Body of pancreas (tissue), 4 donors: ENCODE measurements at regions not wholly inside any gene's neighbourhood (a gene's known extent, or its start where the extent isn't known, plus 50 kb on each side); places are given as distances from the start of the nearest gene placed in this dataset.

Experiments
- ATAC-seq: fragments of 150-250 bp; one replicate; pipeline ENCODE4 v1.9.1; 2016
- DNase-seq, 4 donors: peaks; one replicate each; pipeline ENCODE4 v3.0.0-alpha.2; 2019
- H3K27ac ChIP-seq, 4 donors: fragments of 200-600 bp; sonication (generic); 1 replicate in 3 of 4; 2 replicates in 1 of 4; pipeline versions ENCODE4 v1.5.1 to v1.6.1; 2016 to 2019; ENCODE audit warnings: mild to moderate bottlenecking in 1 of 4, mixed read lengths in 1 of 4, moderate library complexity in 1 of 4
- H3K27me3 ChIP-seq, 2 donors: fragments of 200-600 bp; sonication (generic); one replicate each; pipeline ENCODE4 v1.6.0; 2016; ENCODE audit warnings: mild to moderate bottlenecking in 1 of 2
- H3K36me3 ChIP-seq, 2 donors: fragments of 200-600 bp; sonication (generic); replicated peaks in 1 of 2; 2 replicates each; pipeline ENCODE4 v1.5.1; 2016; ENCODE audit warnings: low read depth in 2 of 2; ENCODE audit not compliant: insufficient read depth in 1 of 2
- H3K4me1 ChIP-seq: fragments of 200-600 bp; sonication (generic); one replicate; pipeline ENCODE4 v1.6.0; 2016
- H3K4me3 ChIP-seq, 2 donors: fragments of 200-600 bp; sonication (generic); 1 replicate in 1 of 2; 2 replicates in 1 of 2; pipeline ENCODE4 v1.5.1; 2016 to 2019
- H3K9me3 ChIP-seq, 3 donors: fragments of 200-600 bp; sonication (generic); 1 replicate in 2 of 3; 2 replicates in 1 of 3; pipeline ENCODE4 v1.5.1; 2016
- POLR2A ChIP-seq, 3 donors: fragments of 450-650 bp; IDR thresholded peaks; one replicate each; pipeline ENCODE4 v1.6.1; 2016; ENCODE audit warnings: antibody characterized with exemption in 3 of 3, mild to moderate bottlenecking in 2 of 3
- WGBS, 2 donors: methylation state at CpG; one replicate each; pipeline ENCODE4 v1.1.5; 2017; 5-methylcytosine and 5-hydroxymethylcytosine counted together
- intact Hi-C: fragments of 100-400 bp; cut with DNase I; formaldehyde crosslinking; loops from one replicate; pipeline ENCODE4 v1.15.1; 2023
- TF ChIP-seq, protein P1 (sequence below), 7 experiments: fragments of 450-650 bp in 4 of 7; fragments of 200-600 bp in 3 of 7; sonication (generic) in 3 of 7; IDR thresholded peaks; one replicate each; pipeline ENCODE4 v1.5.1; 2016 to 2019; ENCODE audit warnings: antibody characterized with exemption in 7 of 7

DNA sequence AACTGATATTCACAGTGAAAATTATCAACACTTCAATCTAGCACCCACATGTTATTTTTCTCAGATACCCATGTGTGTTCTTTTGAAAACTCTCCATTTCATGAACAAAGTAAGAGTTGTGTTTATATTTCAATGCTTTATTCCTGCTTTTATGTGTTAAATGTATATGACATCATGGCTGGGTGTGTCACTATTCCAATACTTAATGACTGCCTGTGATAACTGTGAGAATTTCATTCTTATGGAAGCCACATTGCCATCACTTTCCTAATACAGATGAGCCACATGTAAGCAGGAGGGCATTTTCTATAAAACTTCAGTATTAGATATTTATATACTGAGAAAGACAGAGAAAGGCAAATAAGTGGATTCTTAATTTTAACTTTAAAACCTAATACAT is 100.4 kb upstream of the FIGN start:
- intact Hi-C loops, result no loop called here
- Histone ChIP-seq H3K27ac (no peak overlapping the region), H3K4me3 (no peak overlapping the region), H3K4me1 (no peaks in the 10 kb centered on the region), H3K9me3 (no peaks in the 10 kb centered on the region), H3K27me3 (no peaks in the 10 kb centered on the region), H3K36me3 (no peaks in the 10 kb centered on the region)
- ATAC-seq (no peak), DNase-seq (no peak)
- TF ChIP-seq POLR2A (IDR thresholded peaks at IDR 0.05), result no peak
- TF ChIP-seq, protein P1, sequence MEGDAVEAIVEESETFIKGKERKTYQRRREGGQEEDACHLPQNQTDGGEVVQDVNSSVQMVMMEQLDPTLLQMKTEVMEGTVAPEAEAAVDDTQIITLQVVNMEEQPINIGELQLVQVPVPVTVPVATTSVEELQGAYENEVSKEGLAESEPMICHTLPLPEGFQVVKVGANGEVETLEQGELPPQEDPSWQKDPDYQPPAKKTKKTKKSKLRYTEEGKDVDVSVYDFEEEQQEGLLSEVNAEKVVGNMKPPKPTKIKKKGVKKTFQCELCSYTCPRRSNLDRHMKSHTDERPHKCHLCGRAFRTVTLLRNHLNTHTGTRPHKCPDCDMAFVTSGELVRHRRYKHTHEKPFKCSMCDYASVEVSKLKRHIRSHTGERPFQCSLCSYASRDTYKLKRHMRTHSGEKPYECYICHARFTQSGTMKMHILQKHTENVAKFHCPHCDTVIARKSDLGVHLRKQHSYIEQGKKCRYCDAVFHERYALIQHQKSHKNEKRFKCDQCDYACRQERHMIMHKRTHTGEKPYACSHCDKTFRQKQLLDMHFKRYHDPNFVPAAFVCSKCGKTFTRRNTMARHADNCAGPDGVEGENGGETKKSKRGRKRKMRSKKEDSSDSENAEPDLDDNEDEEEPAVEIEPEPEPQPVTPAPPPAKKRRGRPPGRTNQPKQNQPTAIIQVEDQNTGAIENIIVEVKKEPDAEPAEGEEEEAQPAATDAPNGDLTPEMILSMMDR (IDR thresholded peaks at IDR 0.05), result no peak

DNA sequence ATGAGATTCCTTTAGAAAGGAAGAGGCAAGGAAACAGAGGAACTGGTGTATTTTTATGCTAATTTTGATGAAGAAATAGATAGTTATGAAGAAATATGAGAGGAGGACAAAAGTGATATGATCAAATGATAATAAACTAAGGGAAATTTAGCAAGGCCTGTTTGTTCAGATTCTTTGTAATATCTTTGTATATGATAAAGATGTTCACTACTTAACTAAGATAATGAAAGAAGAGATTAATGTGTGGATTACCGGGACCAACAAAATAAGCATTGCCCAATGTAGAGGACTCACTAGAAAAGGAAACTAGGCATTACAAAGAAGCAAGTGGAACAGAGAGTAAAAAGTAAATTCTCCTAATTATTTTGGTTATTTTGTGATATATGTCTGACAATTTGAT is 99.0 kb upstream of the FIGN start:
- DNase-seq (no peak), ATAC-seq (no peak)
- Histone ChIP-seq H3K27me3 (no peaks in the 10 kb centered on the region), H3K27ac (no peak overlapping the region), H3K4me1 (no peaks in the 10 kb centered on the region), H3K9me3 (no peaks in the 10 kb centered on the region), H3K36me3 (no peaks in the 10 kb centered on the region), H3K4me3 (no peak overlapping the region)
- intact Hi-C loops, result no loop called here
- 73 to 80% methylated on average over 1 of the region's 1 CpG for WGBS, 2 donors
- TF ChIP-seq, protein P1 (IDR thresholded peaks at IDR 0.05), result no peak
- TF ChIP-seq POLR2A (IDR thresholded peaks at IDR 0.05), result no peak

DNA sequence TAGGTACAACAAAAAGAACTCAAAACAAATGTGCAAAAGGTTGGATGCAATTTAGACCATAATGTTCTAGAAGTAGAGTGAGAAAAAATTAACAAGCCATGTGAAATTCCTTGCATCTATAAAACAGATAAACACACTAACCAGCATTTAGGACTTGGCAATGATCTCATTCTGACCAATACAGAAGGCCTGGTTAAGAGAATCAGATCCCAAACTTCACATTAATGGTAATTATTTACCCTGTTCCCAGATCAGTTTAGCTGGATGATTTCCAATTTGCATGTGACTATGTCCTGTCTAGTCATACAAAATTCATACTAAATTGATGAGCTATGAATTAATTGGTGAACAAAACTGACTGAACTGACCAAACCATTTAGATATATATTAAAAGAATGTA is 98.4 kb upstream of the FIGN start:
- DNase-seq, result no peak
- intact Hi-C loops, result no loop called here

DNA sequence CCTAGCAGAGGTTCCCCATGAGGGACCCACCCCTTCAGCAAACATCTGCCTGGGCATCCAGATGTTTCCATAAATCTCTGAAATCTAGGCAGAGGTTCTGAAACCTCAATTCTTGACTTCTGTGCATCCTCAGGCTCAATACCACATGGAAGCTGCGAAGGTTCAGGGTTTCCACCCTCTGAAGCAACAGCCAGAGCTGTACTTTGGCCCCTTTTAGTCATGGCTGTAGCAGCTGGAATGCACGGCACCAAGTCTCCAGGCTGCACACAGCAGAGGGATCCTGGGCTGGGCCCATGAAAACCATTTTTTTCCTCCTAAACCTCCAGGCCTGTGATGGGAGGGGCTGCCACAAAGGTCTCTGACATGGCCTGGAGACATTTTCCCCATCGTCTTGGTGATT is 93.0 kb upstream of the FIGN start:
- TF ChIP-seq, protein P1 (IDR thresholded peaks at IDR 0.05), result no peak
- no peak for TF ChIP-seq POLR2A (IDR thresholded peaks at IDR 0.05)
- H3K36me3 ChIP-seq, result no peaks in the 10 kb centered on the region
- H3K4me3 ChIP-seq, result no peak overlapping the region
- no peaks in the 10 kb centered on the region for H3K9me3 ChIP-seq
- H3K4me1 ChIP-seq, result no peaks in the 10 kb centered on the region
- no peaks in the 10 kb centered on the region for H3K27me3 ChIP-seq
- ATAC-seq (no peak), DNase-seq (no peak)
- 66 to 72% methylated on average over 3 of the region's 3 CpGs for WGBS, 2 donors
- no peak overlapping the region for H3K27ac ChIP-seq
- intact Hi-C loops, result no loop called here

More for the DNA sequence above, 98.4 kb upstream of the FIGN start:
- no peaks in the 10 kb centered on the region for H3K9me3 ChIP-seq
- H3K36me3 ChIP-seq, result no peaks in the 10 kb centered on the region
- no peak for ATAC-seq
- no peak overlapping the region for H3K27ac ChIP-seq
- no peaks in the 10 kb centered on the region for H3K4me1 ChIP-seq
- H3K27me3 ChIP-seq, result no peaks in the 10 kb centered on the region
- TF ChIP-seq, protein P1 (IDR thresholded peaks at IDR 0.05), result no peak
- TF ChIP-seq POLR2A (IDR thresholded peaks at IDR 0.05), result no peak
- H3K4me3 ChIP-seq, result no peak overlapping the region

DNA sequence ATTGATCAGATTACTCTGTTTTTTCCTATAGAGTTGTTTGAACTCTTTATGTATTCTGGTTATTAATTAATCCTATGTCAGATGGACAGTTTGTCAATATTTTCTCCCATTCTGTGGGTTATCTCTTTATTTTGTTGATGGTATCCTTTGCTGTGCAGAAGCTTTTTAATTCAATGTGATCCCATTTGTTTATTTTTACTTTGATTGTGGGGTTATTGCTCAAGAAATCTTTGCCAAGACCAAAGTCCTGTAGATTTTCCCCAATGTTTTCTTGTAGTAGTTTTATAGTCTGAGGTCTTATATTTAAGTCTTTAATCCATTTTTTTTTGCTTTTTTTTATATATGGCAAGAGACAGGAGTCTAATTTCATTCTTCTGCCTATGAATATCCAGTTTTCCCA is 86.2 kb upstream of the FIGN start:
- H3K27ac ChIP-seq, result no peak overlapping the region
- H3K36me3 ChIP-seq, result no peaks in the 10 kb centered on the region
- H3K9me3 ChIP-seq, result no peaks in the 10 kb centered on the region
- H3K4me1 ChIP-seq, result no peaks in the 10 kb centered on the region
- no peak overlapping the region for H3K4me3 ChIP-seq
- DNase-seq (no peak), ATAC-seq (no peak)
- H3K27me3 ChIP-seq, result no peaks in the 10 kb centered on the region
- intact Hi-C loops, result no loop called here
- TF ChIP-seq POLR2A (IDR thresholded peaks at IDR 0.05), result no peak
- TF ChIP-seq, protein P1 (IDR thresholded peaks at IDR 0.05), result no peak
